ENCODE measurements at regions not wholly inside any gene's neighbourhood (a gene's known extent, or its start where the extent isn't known, plus 50 kb on each side); places are given as distances from the start of the nearest gene placed in this dataset.
"Not testable (repeated sequence)": the region's sequence is repeated elsewhere in the genome, so short reads cannot be mapped to it uniquely, and the experiment has no call there.

DNA sequence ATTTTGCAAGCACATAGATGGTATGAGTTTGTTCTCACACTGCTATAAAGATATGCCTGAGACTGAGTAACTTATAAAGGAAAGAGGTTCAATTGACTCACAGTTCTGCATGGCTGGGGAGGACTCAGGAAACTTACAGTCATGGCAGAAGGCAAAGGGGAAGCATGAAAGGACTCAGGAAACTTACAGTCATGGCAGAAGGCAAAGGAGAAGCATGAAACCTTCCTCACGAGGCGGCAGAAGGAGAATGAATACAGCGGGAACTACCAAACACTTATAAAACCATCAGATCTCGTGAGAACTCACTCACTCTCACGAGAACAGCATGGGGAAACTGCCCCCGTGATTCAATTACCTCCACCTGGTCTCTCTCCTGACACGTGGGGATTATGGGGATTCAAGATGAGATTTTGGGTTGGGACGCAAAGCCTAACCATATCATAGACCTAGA is 101.9 kb upstream of the NCOR2 start:
- TF ChIP-seq, protein P1, sequence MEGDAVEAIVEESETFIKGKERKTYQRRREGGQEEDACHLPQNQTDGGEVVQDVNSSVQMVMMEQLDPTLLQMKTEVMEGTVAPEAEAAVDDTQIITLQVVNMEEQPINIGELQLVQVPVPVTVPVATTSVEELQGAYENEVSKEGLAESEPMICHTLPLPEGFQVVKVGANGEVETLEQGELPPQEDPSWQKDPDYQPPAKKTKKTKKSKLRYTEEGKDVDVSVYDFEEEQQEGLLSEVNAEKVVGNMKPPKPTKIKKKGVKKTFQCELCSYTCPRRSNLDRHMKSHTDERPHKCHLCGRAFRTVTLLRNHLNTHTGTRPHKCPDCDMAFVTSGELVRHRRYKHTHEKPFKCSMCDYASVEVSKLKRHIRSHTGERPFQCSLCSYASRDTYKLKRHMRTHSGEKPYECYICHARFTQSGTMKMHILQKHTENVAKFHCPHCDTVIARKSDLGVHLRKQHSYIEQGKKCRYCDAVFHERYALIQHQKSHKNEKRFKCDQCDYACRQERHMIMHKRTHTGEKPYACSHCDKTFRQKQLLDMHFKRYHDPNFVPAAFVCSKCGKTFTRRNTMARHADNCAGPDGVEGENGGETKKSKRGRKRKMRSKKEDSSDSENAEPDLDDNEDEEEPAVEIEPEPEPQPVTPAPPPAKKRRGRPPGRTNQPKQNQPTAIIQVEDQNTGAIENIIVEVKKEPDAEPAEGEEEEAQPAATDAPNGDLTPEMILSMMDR (IDR thresholded peaks at IDR 0.05) = not testable (repeated sequence)
- not testable (repeated sequence) for TF ChIP-seq POLR2AphosphoS5 (IDR thresholded peaks at IDR 0.05; ENCODE audit: low read depth, low read length)
- TF ChIP-seq, protein P2, sequence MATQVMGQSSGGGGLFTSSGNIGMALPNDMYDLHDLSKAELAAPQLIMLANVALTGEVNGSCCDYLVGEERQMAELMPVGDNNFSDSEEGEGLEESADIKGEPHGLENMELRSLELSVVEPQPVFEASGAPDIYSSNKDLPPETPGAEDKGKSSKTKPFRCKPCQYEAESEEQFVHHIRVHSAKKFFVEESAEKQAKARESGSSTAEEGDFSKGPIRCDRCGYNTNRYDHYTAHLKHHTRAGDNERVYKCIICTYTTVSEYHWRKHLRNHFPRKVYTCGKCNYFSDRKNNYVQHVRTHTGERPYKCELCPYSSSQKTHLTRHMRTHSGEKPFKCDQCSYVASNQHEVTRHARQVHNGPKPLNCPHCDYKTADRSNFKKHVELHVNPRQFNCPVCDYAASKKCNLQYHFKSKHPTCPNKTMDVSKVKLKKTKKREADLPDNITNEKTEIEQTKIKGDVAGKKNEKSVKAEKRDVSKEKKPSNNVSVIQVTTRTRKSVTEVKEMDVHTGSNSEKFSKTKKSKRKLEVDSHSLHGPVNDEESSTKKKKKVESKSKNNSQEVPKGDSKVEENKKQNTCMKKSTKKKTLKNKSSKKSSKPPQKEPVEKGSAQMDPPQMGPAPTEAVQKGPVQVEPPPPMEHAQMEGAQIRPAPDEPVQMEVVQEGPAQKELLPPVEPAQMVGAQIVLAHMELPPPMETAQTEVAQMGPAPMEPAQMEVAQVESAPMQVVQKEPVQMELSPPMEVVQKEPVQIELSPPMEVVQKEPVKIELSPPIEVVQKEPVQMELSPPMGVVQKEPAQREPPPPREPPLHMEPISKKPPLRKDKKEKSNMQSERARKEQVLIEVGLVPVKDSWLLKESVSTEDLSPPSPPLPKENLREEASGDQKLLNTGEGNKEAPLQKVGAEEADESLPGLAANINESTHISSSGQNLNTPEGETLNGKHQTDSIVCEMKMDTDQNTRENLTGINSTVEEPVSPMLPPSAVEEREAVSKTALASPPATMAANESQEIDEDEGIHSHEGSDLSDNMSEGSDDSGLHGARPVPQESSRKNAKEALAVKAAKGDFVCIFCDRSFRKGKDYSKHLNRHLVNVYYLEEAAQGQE (IDR thresholded peaks at IDR 0.05; ENCODE audit: insufficient read depth in 1 of 2, low read depth in 2 of 2, low read length in 1 of 2) = not testable (repeated sequence)

Data from Panc1 (cell line).